SK-N-SH (cell line): ENCODE measurements at regions not wholly inside any gene's neighbourhood (a gene's known extent, or its start where the extent isn't known, plus 50 kb on each side); places are given as distances from the start of the nearest gene placed in this dataset.

ENCODE experiments used
- CTCF ChIP-seq: fragments of 200-600 bp; sonication (generic); IDR thresholded peaks from 2 replicates; pipeline ENCODE4 v1.6.1; 2017; ENCODE audit warnings: antibody characterized with exemption, mild to moderate bottlenecking, moderate library complexity
- FOXM1 ChIP-seq: IDR thresholded peaks from 2 replicates; pipeline ENCODE4 v1.4.0; 2012; ENCODE audit warnings: low read depth, mild to moderate bottlenecking
- GATA2 ChIP-seq: sonication (generic); formaldehyde crosslinking; IDR thresholded peaks from 2 replicates; pipeline ENCODE4 v1.5.0; 2020; ENCODE audit warnings: mild to moderate bottlenecking, missing genetic modification reagents
- MEF2A ChIP-seq: IDR thresholded peaks from 2 replicates; pipeline ENCODE4 v1.4.0; 2012; ENCODE audit warnings: low read depth, borderline replicate concordance
- POLR2AphosphoS5 ChIP-seq: IDR thresholded peaks from 2 replicates; pipeline ENCODE4 v1.6.1; 2012; ENCODE audit warnings: low read depth, low read length
- RFX5 ChIP-seq: IDR thresholded peaks from 2 replicates; pipeline ENCODE4 v1.6.1; 2012; ENCODE audit warnings: mild to moderate bottlenecking, improper control_type of control experiment, low read length
- TAF1 ChIP-seq: IDR thresholded peaks from 2 replicates; pipeline ENCODE4 v1.6.1; 2012; ENCODE audit warnings: low read depth, mild to moderate bottlenecking, low read length, moderate library complexity, borderline replicate concordance
- TCF12 ChIP-seq: IDR thresholded peaks from 2 replicates; pipeline ENCODE4 v1.4.0; 2012
- USF1 ChIP-seq: IDR thresholded peaks from 2 replicates; pipeline ENCODE4 v1.4.0; 2012; ENCODE audit warnings: low read depth, borderline replicate concordance
- ZBTB33 ChIP-seq: IDR thresholded peaks from 2 replicates; pipeline ENCODE4 v1.4.0; 2012; ENCODE audit warnings: low read depth, borderline replicate concordance

- TF ChIP-seq CTCF (no peak), GATA2 (CRISPR knock-in tag) (no peak), ZBTB33 (no peak), POLR2AphosphoS5 (no peak), MEF2A (no peak), USF1 (no peak), FOXM1 (no peak), TAF1 (no peak), RFX5 (no peak), TCF12 (no peak)
Observed at GRCh38 chrX:63426519-63426918, 75.4 kb upstream of the SPIN4 start.
